GM12878 (cell line): ENCODE measurements at regions not wholly inside any gene's neighbourhood (a gene's known extent, or its start where the extent isn't known, plus 50 kb on each side); places are given as distances from the start of the nearest gene placed in this dataset.

Source experiments
- CHD2 ChIP-seq: IDR thresholded peaks from 2 replicates; pipeline ENCODE4 v1.6.1; 2011; ENCODE audit warnings: low read depth, low read length, improper control_type of control experiment, borderline replicate concordance
- DPF2 ChIP-seq: fragments of 450-650 bp; IDR thresholded peaks from 2 replicates; pipeline ENCODE4 v1.6.1; 2017; ENCODE audit warnings: mild to moderate bottlenecking
- EP300 ChIP-seq, 2 experiments: fragments of 150-350 bp in 1 of 2; IDR thresholded peaks; 2 replicates each; pipeline ENCODE4 v1.6.1; 2011 to 2012; ENCODE audit warnings: low read depth in 2 of 2, low read length in 2 of 2, borderline replicate concordance in 1 of 2, improper control_type of control experiment in 1 of 2, inconsistent platforms in 1 of 2; ENCODE audit not compliant: control insufficient read depth in 1 of 2
- ESRRA ChIP-seq: IDR thresholded peaks from 2 replicates; pipeline ENCODE4 v1.6.1; 2012; ENCODE audit warnings: mild to moderate bottlenecking, low read length, improper control_type of control experiment
- MEF2B ChIP-seq: fragments of 450-650 bp; IDR thresholded peaks from 2 replicates; pipeline ENCODE4 v1.6.1; 2018; ENCODE audit warnings: mild to moderate bottlenecking, moderate library complexity; ENCODE audit not compliant: partially characterized antibody, poor library complexity, severe bottlenecking
- NFIC ChIP-seq: IDR thresholded peaks from 2 replicates; pipeline ENCODE4 v1.6.1; 2012; ENCODE audit warnings: low read depth, mild to moderate bottlenecking, inconsistent platforms, low read length, moderate library complexity
- NFYA ChIP-seq: IDR thresholded peaks from 2 replicates; pipeline ENCODE4 v1.6.1; 2011; ENCODE audit warnings: low read depth, mild to moderate bottlenecking, low read length, improper control_type of control experiment, borderline replicate concordance
- RAD51 ChIP-seq: fragments of 450-650 bp; IDR thresholded peaks from 2 replicates; pipeline ENCODE4 v1.6.1; 2016; ENCODE audit warnings: moderate library complexity, mild to moderate bottlenecking, inconsistent platforms
- RUNX3 ChIP-seq: IDR thresholded peaks from 2 replicates; pipeline ENCODE4 v1.6.1; 2012; ENCODE audit warnings: low read length, inconsistent platforms
- SREBF2 ChIP-seq: IDR thresholded peaks from 2 replicates; pipeline ENCODE4 v1.6.1; 2012; ENCODE audit warnings: mild to moderate bottlenecking, low read length
- TCF7 ChIP-seq: IDR thresholded peaks from 2 replicates; pipeline ENCODE4 v1.6.1; 2014; ENCODE audit warnings: antibody characterized with exemption, borderline replicate concordance
- YBX1 ChIP-seq: fragments of 450-650 bp; IDR thresholded peaks from 2 replicates; pipeline ENCODE4 v1.6.1; 2016; ENCODE audit warnings: antibody characterized with exemption
- YY1 ChIP-seq: IDR thresholded peaks from 2 replicates; pipeline ENCODE4 v1.6.1; 2011; ENCODE audit warnings: low read depth, mild to moderate bottlenecking, low read length
- ZNF207 ChIP-seq: fragments of 450-650 bp; IDR thresholded peaks from 2 replicates; pipeline ENCODE4 v1.6.1; 2014; ENCODE audit warnings: antibody characterized with exemption, mild to moderate bottlenecking, borderline replicate concordance
- ZNF687 ChIP-seq: fragments of 450-650 bp; IDR thresholded peaks from 2 replicates; pipeline ENCODE4 v1.6.1; 2017; ENCODE audit warnings: mild to moderate bottlenecking, moderate library complexity
- TF ChIP-seq, protein P1 (sequence below), 3 experiments: IDR thresholded peaks in 2 of 3; conservative IDR thresholded peaks in 1 of 3; 2 replicates each; pipeline ENCODE4 v1.5.1; 2011; ENCODE audit warnings: low read depth in 3 of 3, low read length in 3 of 3, mild to moderate bottlenecking in 3 of 3, control low read depth in 2 of 3, moderate library complexity in 2 of 3, inconsistent platforms in 1 of 3, mixed read lengths in 1 of 3; ENCODE audit not compliant: control insufficient read depth in 2 of 3, insufficient read depth in 1 of 3; ENCODE audit errors: extremely low read depth in 1 of 3
- TF ChIP-seq, protein P2 (sequence below): fragments of 450-650 bp; IDR thresholded peaks from 2 replicates; pipeline ENCODE4 v1.6.1; 2017; ENCODE audit warnings: mild to moderate bottlenecking, moderate library complexity
- TF ChIP-seq, protein P3 (sequence below): fragments of 450-650 bp; IDR thresholded peaks from 2 replicates; pipeline ENCODE4 v1.6.1; 2017; ENCODE audit warnings: borderline replicate concordance

- peak; percentile 78 for TF ChIP-seq MEF2B
- no peak for TF ChIP-seq YBX1
- TF ChIP-seq ESRRA, result no peak
- TF ChIP-seq EP300 (IDR thresholded peaks at IDR 0.05; ENCODE audit: borderline replicate concordance in 1 of 2, control insufficient read depth in 1 of 2, low read depth in 2 of 2, low read length in 2 of 2), result peak; percentile 96 to 98
- TF ChIP-seq RUNX3, result peak; percentile 97
- TF ChIP-seq RAD51, result peak; percentile 91
- TF ChIP-seq SREBF2, result no peak
- peak; percentile 81 for TF ChIP-seq DPF2
- TF ChIP-seq, protein P1, sequence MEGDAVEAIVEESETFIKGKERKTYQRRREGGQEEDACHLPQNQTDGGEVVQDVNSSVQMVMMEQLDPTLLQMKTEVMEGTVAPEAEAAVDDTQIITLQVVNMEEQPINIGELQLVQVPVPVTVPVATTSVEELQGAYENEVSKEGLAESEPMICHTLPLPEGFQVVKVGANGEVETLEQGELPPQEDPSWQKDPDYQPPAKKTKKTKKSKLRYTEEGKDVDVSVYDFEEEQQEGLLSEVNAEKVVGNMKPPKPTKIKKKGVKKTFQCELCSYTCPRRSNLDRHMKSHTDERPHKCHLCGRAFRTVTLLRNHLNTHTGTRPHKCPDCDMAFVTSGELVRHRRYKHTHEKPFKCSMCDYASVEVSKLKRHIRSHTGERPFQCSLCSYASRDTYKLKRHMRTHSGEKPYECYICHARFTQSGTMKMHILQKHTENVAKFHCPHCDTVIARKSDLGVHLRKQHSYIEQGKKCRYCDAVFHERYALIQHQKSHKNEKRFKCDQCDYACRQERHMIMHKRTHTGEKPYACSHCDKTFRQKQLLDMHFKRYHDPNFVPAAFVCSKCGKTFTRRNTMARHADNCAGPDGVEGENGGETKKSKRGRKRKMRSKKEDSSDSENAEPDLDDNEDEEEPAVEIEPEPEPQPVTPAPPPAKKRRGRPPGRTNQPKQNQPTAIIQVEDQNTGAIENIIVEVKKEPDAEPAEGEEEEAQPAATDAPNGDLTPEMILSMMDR (IDR thresholded peaks at IDR 0.05 in 2 of 3, conservative IDR thresholded peaks at IDR 0.05 in 1 of 3; ENCODE audit: control insufficient read depth in 2 of 3, extremely low read depth in 1 of 3, insufficient read depth in 1 of 3, low read depth in 3 of 3, low read length in 3 of 3), result no peak
- TF ChIP-seq NFYA, result no peak
- peak; percentile 98 for TF ChIP-seq NFIC
- TF ChIP-seq YY1, result no peak
- peak; percentile 74; the same call in 1 of the 2 replicates for TF ChIP-seq CHD2
- TF ChIP-seq, protein P2, sequence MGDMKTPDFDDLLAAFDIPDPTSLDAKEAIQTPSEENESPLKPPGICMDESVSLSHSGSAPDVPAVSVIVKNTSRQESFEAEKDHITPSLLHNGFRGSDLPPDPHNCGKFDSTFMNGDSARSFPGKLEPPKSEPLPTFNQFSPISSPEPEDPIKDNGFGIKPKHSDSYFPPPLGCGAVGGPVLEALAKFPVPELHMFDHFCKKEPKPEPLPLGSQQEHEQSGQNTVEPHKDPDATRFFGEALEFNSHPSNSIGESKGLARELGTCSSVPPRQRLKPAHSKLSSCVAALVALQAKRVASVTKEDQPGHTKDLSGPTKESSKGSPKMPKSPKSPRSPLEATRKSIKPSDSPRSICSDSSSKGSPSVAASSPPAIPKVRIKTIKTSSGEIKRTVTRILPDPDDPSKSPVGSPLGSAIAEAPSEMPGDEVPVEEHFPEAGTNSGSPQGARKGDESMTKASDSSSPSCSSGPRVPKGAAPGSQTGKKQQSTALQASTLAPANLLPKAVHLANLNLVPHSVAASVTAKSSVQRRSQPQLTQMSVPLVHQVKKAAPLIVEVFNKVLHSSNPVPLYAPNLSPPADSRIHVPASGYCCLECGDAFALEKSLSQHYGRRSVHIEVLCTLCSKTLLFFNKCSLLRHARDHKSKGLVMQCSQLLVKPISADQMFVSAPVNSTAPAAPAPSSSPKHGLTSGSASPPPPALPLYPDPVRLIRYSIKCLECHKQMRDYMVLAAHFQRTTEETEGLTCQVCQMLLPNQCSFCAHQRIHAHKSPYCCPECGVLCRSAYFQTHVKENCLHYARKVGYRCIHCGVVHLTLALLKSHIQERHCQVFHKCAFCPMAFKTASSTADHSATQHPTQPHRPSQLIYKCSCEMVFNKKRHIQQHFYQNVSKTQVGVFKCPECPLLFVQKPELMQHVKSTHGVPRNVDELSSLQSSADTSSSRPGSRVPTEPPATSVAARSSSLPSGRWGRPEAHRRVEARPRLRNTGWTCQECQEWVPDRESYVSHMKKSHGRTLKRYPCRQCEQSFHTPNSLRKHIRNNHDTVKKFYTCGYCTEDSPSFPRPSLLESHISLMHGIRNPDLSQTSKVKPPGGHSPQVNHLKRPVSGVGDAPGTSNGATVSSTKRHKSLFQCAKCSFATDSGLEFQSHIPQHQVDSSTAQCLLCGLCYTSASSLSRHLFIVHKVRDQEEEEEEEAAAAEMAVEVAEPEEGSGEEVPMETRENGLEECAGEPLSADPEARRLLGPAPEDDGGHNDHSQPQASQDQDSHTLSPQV, result 0 out of 2 replicates have a peak, but pooled peaks have one; percentile 8
- TF ChIP-seq, protein P3, sequence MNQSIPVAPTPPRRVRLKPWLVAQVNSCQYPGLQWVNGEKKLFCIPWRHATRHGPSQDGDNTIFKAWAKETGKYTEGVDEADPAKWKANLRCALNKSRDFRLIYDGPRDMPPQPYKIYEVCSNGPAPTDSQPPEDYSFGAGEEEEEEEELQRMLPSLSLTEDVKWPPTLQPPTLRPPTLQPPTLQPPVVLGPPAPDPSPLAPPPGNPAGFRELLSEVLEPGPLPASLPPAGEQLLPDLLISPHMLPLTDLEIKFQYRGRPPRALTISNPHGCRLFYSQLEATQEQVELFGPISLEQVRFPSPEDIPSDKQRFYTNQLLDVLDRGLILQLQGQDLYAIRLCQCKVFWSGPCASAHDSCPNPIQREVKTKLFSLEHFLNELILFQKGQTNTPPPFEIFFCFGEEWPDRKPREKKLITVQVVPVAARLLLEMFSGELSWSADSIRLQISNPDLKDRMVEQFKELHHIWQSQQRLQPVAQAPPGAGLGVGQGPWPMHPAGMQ, result no peak
- peak; percentile 85 for TF ChIP-seq ZNF687
- no peak for TF ChIP-seq ZNF207
- TF ChIP-seq TCF7, result peak; percentile 80
Observed at GRCh38 chr5:89232139-89232603, 349.2 kb upstream of the MEF2C start (continued).
